CD4-positive, alpha-beta T cell (primary cell): ENCODE measurements at regions not wholly inside any gene's neighbourhood (a gene's known extent, or its start where the extent isn't known, plus 50 kb on each side); places are given as distances from the start of the nearest gene placed in this dataset.

ENCODE experiments used
- ATAC-seq: fragments of 200-7000 bp; cut with Tn5 transposase; one replicate; pipeline ENCODE4 v1.10.0; 2022; ENCODE audit warnings: mild to moderate bottlenecking; ENCODE audit not compliant: poor library complexity
- CTCF ChIA-PET: fragments of 350-600 bp; sonication (Branson Sonifier 250); formaldehyde crosslinking; loops from one replicate; lab custom pipeline; 2021; ENCODE audit warnings: antibody characterized with exemption, inconsistent platforms; lab: Charles Lee
- POLR2A ChIA-PET: fragments of 350-600 bp; sonication (Branson Sonifier 250); formaldehyde crosslinking; loops from one replicate; lab custom pipeline; 2021; ENCODE audit warnings: antibody characterized with exemption, inconsistent platforms; lab: Charles Lee
- DNase-seq, 14 experiments: peaks; one replicate each; pipeline ENCODE4 v3.0.0-alpha.2; 2013 to 2020; ENCODE audit warnings: mixed read lengths in 2 of 14
- H3K27ac ChIP-seq, 2 donors: one replicate each; pipeline versions ENCODE4 v1.5.1 to v1.7.0; 2013; ENCODE audit warnings: low read length in 2 of 2, low read depth in 1 of 2, mild to moderate bottlenecking in 1 of 2
- H3K27me3 ChIP-seq, 2 experiments: 1 replicate in 1 of 2; 2 replicates in 1 of 2; pipeline versions ENCODE4 v1.6.1 to v1.7.0; 2013; ENCODE audit warnings: low read length in 2 of 2, control low read depth in 1 of 2, mild to moderate bottlenecking in 1 of 2, moderate library complexity in 1 of 2; ENCODE audit not compliant: insufficient read depth in 2 of 2, control insufficient read depth in 1 of 2
- H3K36me3 ChIP-seq: one replicate; pipeline ENCODE4 v1.6.1; 2013; ENCODE audit warnings: low read length, control low read depth; ENCODE audit not compliant: insufficient read depth
- H3K4me1 ChIP-seq: one replicate; pipeline ENCODE4 v1.6.1; 2013; ENCODE audit warnings: low read length, control low read depth; ENCODE audit not compliant: insufficient read depth
- H3K4me3 ChIP-seq: one replicate; pipeline ENCODE4 v1.5.1; 2013; ENCODE audit warnings: mild to moderate bottlenecking, low read length, moderate library complexity
- H3K9me3 ChIP-seq, 2 experiments: 1 replicate in 1 of 2; 2 replicates in 1 of 2; pipeline versions ENCODE4 v1.6.1 to v1.7.0; 2013; ENCODE audit warnings: low read length in 2 of 2, mild to moderate bottlenecking in 2 of 2, control low read depth in 1 of 2, moderate library complexity in 1 of 2; ENCODE audit not compliant: control insufficient read depth in 1 of 2, insufficient read depth in 1 of 2
- H3K27ac Mint-ChIP-seq: one replicate; pipeline ENCODE4 v1.8.0; 2020; ENCODE audit warnings: mixed read lengths
- H3K27me3 Mint-ChIP-seq: one replicate; pipeline ENCODE4 v1.8.0; 2021; ENCODE audit warnings: mixed read lengths
- H3K36me3 Mint-ChIP-seq: one replicate; pipeline ENCODE4 v1.8.0; 2021; ENCODE audit warnings: low read depth, mixed read lengths
- H3K4me1 Mint-ChIP-seq: one replicate; pipeline ENCODE4 v1.8.0; 2021; ENCODE audit warnings: low read depth, mixed read lengths
- H3K4me3 Mint-ChIP-seq: one replicate; pipeline ENCODE4 v1.8.0; 2020; ENCODE audit warnings: mild to moderate bottlenecking, mixed read lengths
- H3K9me3 Mint-ChIP-seq: one replicate; pipeline ENCODE4 v1.8.0; 2020; ENCODE audit warnings: mixed read lengths
- CTCF ChIP-seq: fragments of 200-600 bp; IDR thresholded peaks from one replicate; pipeline ENCODE4 v1.8.0; 2022; ENCODE audit warnings: antibody characterized with exemption, mild to moderate bottlenecking
- intact Hi-C, 2 experiments: fragments of 100-400 bp; cut with DNase I in 1 of 2; cut with micrococcal nuclease in 1 of 2; formaldehyde crosslinking; loops; one replicate each; pipeline versions ENCODE4 v1.15.1 to v1.9.0; 2023 to 2025; cut with DNase I, micrococcal nuclease

- no peaks in the 10 kb centered on the region for H3K36me3 ChIP-seq
- ATAC-seq (no peak), DNase-seq (no peak)
- TF ChIP-seq CTCF = no peak
- no peak overlapping the region for H3K27ac ChIP-seq
- Mint-ChIP-seq H3K27me3 (no peaks in the 10 kb centered on the region), H3K4me3 (no peak overlapping the region), H3K36me3 (no peaks in the 10 kb centered on the region), H3K4me1 (no peaks in the 10 kb centered on the region), H3K9me3 (peaks cover 4% of the 10 kb centered on the region), H3K27ac (no peak overlapping the region)
- H3K9me3 ChIP-seq = peaks cover 0 to 4% of the 10 kb centered on the region in 2 experiments
- no peak overlapping the region for H3K4me3 ChIP-seq
- POLR2A ChIA-PET = no interaction called here
- H3K4me1 ChIP-seq = no peaks in the 10 kb centered on the region
- CTCF ChIA-PET = no interaction called here
- intact Hi-C loops = no loop called here
- H3K27me3 ChIP-seq = no peaks in the 10 kb centered on the region
Measured at GRCh38 chr5:85049020-85049419, 664.3 kb upstream of the EDIL3 start.

- no peak overlapping the region for H3K4me3 Mint-ChIP-seq
- TF ChIP-seq CTCF = no peak
- H3K27ac Mint-ChIP-seq = no peak overlapping the region
- CTCF ChIA-PET = interaction anchor here (0.9 kb wide), 1 partner anchor 23 kb away, joined by 3 read pairs; no protein-coding TSS in a partner anchor
- Histone ChIP-seq H3K27ac (no peak overlapping the region), H3K9me3 (peaks cover 0 to 4% of the 10 kb centered on the region in 2 experiments), H3K4me1 (no peaks in the 10 kb centered on the region), H3K36me3 (no peaks in the 10 kb centered on the region), H3K4me3 (no peak overlapping the region), H3K27me3 (no peaks in the 10 kb centered on the region)
- no peak for ATAC-seq
- POLR2A ChIA-PET = no interaction called here
- no peak for DNase-seq
- no peaks in the 10 kb centered on the region for H3K36me3 Mint-ChIP-seq
- intact Hi-C loops = no loop called here
- H3K4me1 Mint-ChIP-seq = no peaks in the 10 kb centered on the region
- H3K27me3 Mint-ChIP-seq = no peaks in the 10 kb centered on the region
- H3K9me3 Mint-ChIP-seq = no peaks in the 10 kb centered on the region
Measured at GRCh38 chr5:85052826-85053225, 668.1 kb upstream of the EDIL3 start.

GRCh38 chr5:85069659-85070640 is 685.3 kb upstream of the EDIL3 start:
- no peaks in the 10 kb centered on the region for H3K27me3 Mint-ChIP-seq
- Histone ChIP-seq H3K9me3 (peaks cover 0 to 5% of the 10 kb centered on the region in 2 experiments), H3K27ac (no peak overlapping the region), H3K4me1 (no peaks in the 10 kb centered on the region), H3K36me3 (no peaks in the 10 kb centered on the region), H3K4me3 (no peak overlapping the region), H3K27me3 (no peaks in the 10 kb centered on the region)
- no peak for TF ChIP-seq CTCF
- intact Hi-C loops = no loop called here
- DNase-seq = no peak
- CTCF ChIA-PET = no interaction called here
- no peaks in the 10 kb centered on the region for H3K4me1 Mint-ChIP-seq
- POLR2A ChIA-PET = no interaction called here
- no peak overlapping the region for H3K27ac Mint-ChIP-seq
- H3K4me3 Mint-ChIP-seq = no peak overlapping the region
- ATAC-seq = no peak
- no peaks in the 10 kb centered on the region for H3K36me3 Mint-ChIP-seq
- no peaks in the 10 kb centered on the region for H3K9me3 Mint-ChIP-seq
